Activated CD4-positive, alpha-beta memory T cell treated with anti-CD3 and anti-CD28 coated beads for 36 hours (primary cell): ENCODE measurements at regions not wholly inside any gene's neighbourhood (a gene's known extent, or its start where the extent isn't known, plus 50 kb on each side); places are given as distances from the start of the nearest gene placed in this dataset.

Experiments used
- CTCF ChIA-PET: fragments of 350-600 bp; sonication (Branson Sonifier 250); formaldehyde crosslinking; loops from one replicate; lab custom pipeline; 2021; ENCODE audit warnings: antibody characterized with exemption, inconsistent platforms; lab: Charles Lee
- POLR2A ChIA-PET: fragments of 350-600 bp; sonication (Branson Sonifier 250); formaldehyde crosslinking; loops from one replicate; lab custom pipeline; 2021; ENCODE audit warnings: antibody characterized with exemption; lab: Charles Lee
- DNase-seq: peaks from one replicate; pipeline ENCODE4 v3.0.0-alpha.2; 2020
- H3K27ac Mint-ChIP-seq: one replicate; pipeline ENCODE4 v1.8.0; 2021; ENCODE audit warnings: mixed read lengths
- H3K27me3 Mint-ChIP-seq: one replicate; pipeline ENCODE4 v1.8.0; 2021; ENCODE audit warnings: mixed read lengths
- H3K36me3 Mint-ChIP-seq: one replicate; pipeline ENCODE4 v1.8.0; 2021; ENCODE audit warnings: mixed read lengths
- H3K4me1 Mint-ChIP-seq: one replicate; pipeline ENCODE4 v1.8.0; 2021; ENCODE audit warnings: low read depth, mixed read lengths
- H3K4me3 Mint-ChIP-seq: one replicate; pipeline ENCODE4 v1.8.0; 2021; ENCODE audit warnings: mild to moderate bottlenecking, mixed read lengths
- H3K9me3 Mint-ChIP-seq: one replicate; pipeline ENCODE4 v1.8.0; 2021; ENCODE audit warnings: mixed read lengths
- intact Hi-C: fragments of 100-400 bp; cut with micrococcal nuclease; formaldehyde crosslinking; loops from one replicate; pipeline ENCODE4 v1.15.1; 2023

GRCh38 chr1:189834813-189835212 lies 642.9 kb downstream of the BRINP3 start:
- DNase-seq = no peak
- no peak overlapping the region for H3K4me3 Mint-ChIP-seq
- no peaks in the 10 kb centered on the region for H3K27me3 Mint-ChIP-seq
- H3K4me1 Mint-ChIP-seq = no peaks in the 10 kb centered on the region
- no peak overlapping the region for H3K27ac Mint-ChIP-seq
- H3K36me3 Mint-ChIP-seq = no peaks in the 10 kb centered on the region
- ChIA-PET CTCF (no interaction called here), POLR2A (no interaction called here)
- peaks cover 6% of the 10 kb centered on the region for H3K9me3 Mint-ChIP-seq
- intact Hi-C loops = no loop called here

DNA sequence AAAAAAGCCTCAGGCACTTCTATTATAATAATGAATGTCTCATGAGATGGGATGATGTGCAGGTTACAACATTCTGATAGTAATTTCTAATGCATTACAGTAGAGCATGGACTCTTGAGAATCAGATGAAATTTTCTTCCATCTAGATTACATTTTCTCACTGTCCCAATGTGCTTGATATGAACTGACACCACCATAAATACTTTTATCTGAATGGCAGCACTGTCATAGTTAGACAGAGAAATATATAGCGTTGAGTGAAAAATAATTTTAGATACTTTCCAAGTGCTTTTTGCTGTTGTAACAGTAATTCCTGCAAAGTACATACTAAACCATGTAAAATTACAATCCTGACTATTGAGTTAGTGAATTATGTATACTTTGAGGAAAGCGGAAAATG lies 630.1 kb downstream of the BRINP3 start:
- CTCF ChIA-PET = no interaction called here
- intact Hi-C loops = no loop called here
- H3K27ac Mint-ChIP-seq = no peak overlapping the region
- H3K27me3 Mint-ChIP-seq = no peaks in the 10 kb centered on the region
- peaks cover 2% of the 10 kb centered on the region for H3K9me3 Mint-ChIP-seq
- H3K36me3 Mint-ChIP-seq = no peaks in the 10 kb centered on the region
- no peak overlapping the region for H3K4me3 Mint-ChIP-seq
- H3K4me1 Mint-ChIP-seq = no peaks in the 10 kb centered on the region
- no peak for DNase-seq
- POLR2A ChIA-PET = no interaction called here

DNA sequence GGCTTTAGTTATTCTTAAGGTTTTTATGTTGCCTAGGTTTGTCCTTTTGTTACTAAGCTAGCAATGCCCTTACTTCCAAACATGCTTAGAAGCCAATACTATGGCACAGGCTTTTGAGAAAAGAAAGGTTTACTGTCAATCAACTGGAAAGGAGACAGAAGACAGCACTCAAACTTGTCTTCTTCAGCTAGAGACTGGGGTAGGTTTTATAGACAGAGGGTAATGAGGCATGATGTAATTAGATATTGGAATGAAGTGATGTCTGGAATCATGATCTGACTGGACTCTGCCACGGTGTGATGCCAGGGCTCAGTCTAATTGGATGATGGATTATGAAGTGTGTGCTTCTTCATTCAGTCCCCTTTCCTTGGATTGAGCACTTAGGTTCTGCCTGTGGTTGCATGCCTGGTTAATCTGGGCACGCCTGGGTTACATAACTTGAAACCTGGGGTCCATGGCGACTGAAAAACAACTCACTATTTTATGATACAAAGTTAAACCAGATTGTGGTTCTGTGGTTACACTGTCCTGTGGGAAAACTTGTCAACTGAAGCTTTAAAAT lies 625.8 kb downstream of the BRINP3 start:
- ChIA-PET POLR2A (no interaction called here), CTCF (no interaction called here)
- no peaks in the 10 kb centered on the region for H3K4me1 Mint-ChIP-seq
- intact Hi-C loops = no loop called here
- no peaks in the 10 kb centered on the region for H3K27me3 Mint-ChIP-seq
- H3K9me3 Mint-ChIP-seq = peaks cover 21% of the 10 kb centered on the region
- H3K36me3 Mint-ChIP-seq = no peaks in the 10 kb centered on the region
- no peak overlapping the region for H3K4me3 Mint-ChIP-seq
- DNase-seq = no peak
- no peak overlapping the region for H3K27ac Mint-ChIP-seq

DNA sequence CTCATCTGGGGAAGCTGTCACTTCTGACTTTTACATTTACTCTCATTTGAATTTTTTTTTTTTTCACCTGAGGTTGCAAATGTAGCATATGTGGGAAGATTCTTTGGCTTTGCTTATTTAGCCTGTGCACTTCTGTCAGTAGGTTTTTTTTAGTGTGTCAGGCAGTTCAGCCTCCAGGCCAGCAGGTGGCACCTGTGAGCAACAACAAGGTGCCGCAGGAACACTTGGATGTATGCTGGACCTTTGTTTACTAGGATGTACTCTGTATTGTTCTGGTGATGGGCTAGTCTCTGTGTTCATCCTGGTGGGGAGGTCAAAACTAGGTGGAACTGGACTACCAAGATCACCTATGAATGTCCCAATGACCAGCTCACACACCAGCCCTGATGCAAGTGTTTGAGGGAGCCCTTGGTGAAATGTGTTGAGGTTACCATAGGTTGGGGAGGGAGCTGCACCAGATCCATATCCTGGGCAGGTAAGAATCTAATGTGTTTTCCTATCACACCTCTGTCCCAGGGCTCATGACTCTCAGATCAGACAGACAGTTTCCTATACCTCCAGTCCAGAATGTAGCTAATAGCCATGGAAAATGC lies 618.2 kb downstream of the BRINP3 start:
- DNase-seq = peak; percentile 36
- Mint-ChIP-seq H3K27me3 (no peaks in the 10 kb centered on the region), H3K4me3 (no peak overlapping the region), H3K4me1 (no peaks in the 10 kb centered on the region), H3K9me3 (peaks cover 23% of the 10 kb centered on the region), H3K36me3 (no peaks in the 10 kb centered on the region), H3K27ac (no peak overlapping the region)
- ChIA-PET CTCF (interaction anchor here (1.0 to 1.1 kb wide), 2 partner anchors 9 to 16 kb away, joined by 3 to 4 read pairs; no protein-coding TSS in a partner anchor), POLR2A (no interaction called here)
- intact Hi-C loops = no loop called here

DNA sequence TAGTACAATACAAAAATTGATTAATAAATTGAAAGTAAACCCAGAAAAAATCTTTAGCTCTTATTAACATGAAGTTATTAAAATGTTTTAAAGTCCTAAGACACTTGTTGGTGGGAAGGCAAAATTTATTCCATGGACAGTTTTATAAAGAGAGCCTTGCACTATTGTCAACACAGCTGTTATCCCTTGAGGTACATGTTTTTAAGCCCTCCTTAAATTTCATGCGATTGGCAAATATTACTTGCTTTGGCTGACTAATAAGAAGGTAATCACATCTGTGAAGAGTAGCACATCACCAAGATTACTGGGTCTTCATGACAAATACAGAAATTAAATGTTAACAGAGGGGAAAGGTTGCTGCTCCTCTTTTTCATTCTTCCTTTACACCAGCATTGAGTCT lies 611.1 kb downstream of the BRINP3 start:
- H3K9me3 Mint-ChIP-seq = peaks cover 2% of the 10 kb centered on the region

GRCh38 chr1:189868021-189868420 lies 609.6 kb downstream of the BRINP3 start:
- H3K27ac Mint-ChIP-seq = no peak overlapping the region
- no peak for DNase-seq
- H3K4me3 Mint-ChIP-seq = no peak overlapping the region
- H3K36me3 Mint-ChIP-seq = no peaks in the 10 kb centered on the region
- intact Hi-C loops = no loop called here
- H3K9me3 Mint-ChIP-seq = peaks cover 2% of the 10 kb centered on the region
- CTCF ChIA-PET = no interaction called here
- POLR2A ChIA-PET = no interaction called here
- no peaks in the 10 kb centered on the region for H3K27me3 Mint-ChIP-seq
- H3K4me1 Mint-ChIP-seq = no peaks in the 10 kb centered on the region

More for the DNA sequence above, 611.1 kb downstream of the BRINP3 start:
- Mint-ChIP-seq H3K27me3 (no peaks in the 10 kb centered on the region), H3K4me3 (no peak overlapping the region), H3K36me3 (no peaks in the 10 kb centered on the region), H3K4me1 (no peaks in the 10 kb centered on the region), H3K27ac (no peak overlapping the region)
- intact Hi-C loops = no loop called here
- DNase-seq = no peak
- ChIA-PET POLR2A (no interaction called here), CTCF (no interaction called here)

DNA sequence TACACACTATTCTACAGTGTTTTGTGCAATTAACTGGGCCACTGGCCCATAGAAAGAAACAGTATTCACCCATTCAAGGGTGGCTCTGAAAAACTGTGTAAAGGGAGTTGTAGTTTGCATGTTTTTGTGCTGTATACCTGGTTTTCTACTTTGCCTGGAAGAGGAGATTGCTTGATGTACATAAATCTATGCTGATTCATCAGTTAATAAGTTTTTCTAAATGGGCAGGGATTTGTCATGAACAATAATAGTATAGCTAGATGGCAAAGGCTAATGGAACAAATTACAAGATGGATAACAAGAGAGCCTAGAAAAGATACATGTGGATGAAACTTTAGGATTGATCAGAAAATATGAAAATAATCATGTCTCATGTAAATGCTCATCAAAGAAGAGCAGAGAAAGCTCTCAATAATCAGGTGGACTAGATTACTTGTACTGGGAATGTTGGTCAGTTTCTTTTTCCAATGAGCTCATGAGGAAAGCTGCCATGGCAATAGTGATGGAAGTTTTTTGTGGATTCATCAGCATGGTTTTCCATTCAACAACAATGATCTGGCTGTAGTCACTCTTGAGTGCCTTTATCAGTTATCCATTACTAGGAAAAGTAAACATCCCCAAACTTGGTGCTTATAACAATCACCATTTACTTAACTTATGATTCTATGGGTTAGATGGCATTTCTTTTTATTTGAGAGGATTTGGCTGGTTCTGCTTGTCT lies 602.8 kb downstream of the BRINP3 start:
- no peaks in the 10 kb centered on the region for H3K27me3 Mint-ChIP-seq
- no peak overlapping the region for H3K27ac Mint-ChIP-seq
- H3K36me3 Mint-ChIP-seq = no peaks in the 10 kb centered on the region
- H3K4me1 Mint-ChIP-seq = no peaks in the 10 kb centered on the region
- no peak for DNase-seq
- POLR2A ChIA-PET = no interaction called here
- no peak overlapping the region for H3K4me3 Mint-ChIP-seq
- intact Hi-C loops = no loop called here
- CTCF ChIA-PET = no interaction called here
- H3K9me3 Mint-ChIP-seq = peaks cover 6% of the 10 kb centered on the region

- H3K27ac Mint-ChIP-seq = no peak overlapping the region
- CTCF ChIA-PET = no interaction called here
- intact Hi-C loops = no loop called here
- H3K36me3 Mint-ChIP-seq = no peaks in the 10 kb centered on the region
- no peak for DNase-seq
- POLR2A ChIA-PET = no interaction called here
- peaks cover 14% of the 10 kb centered on the region for H3K9me3 Mint-ChIP-seq
- H3K27me3 Mint-ChIP-seq = no peaks in the 10 kb centered on the region
- no peaks in the 10 kb centered on the region for H3K4me1 Mint-ChIP-seq
- H3K4me3 Mint-ChIP-seq = no peak overlapping the region
Observed at GRCh38 chr1:189880135-189880534, 597.5 kb downstream of the BRINP3 start.

- no peaks in the 10 kb centered on the region for H3K27me3 Mint-ChIP-seq
- no peaks in the 10 kb centered on the region for H3K4me1 Mint-ChIP-seq
- CTCF ChIA-PET = no interaction called here
- H3K4me3 Mint-ChIP-seq = no peak overlapping the region
- H3K36me3 Mint-ChIP-seq = no peaks in the 10 kb centered on the region
- no peak for DNase-seq
- peak overlapping the region; percentile 45 for H3K27ac Mint-ChIP-seq
- H3K9me3 Mint-ChIP-seq = peaks cover 18% of the 10 kb centered on the region
- intact Hi-C loops = no loop called here
- POLR2A ChIA-PET = no interaction called here
Observed at GRCh38 chr1:189899686-189900425, 577.8 kb downstream of the BRINP3 start.

GRCh38 chr1:189904509-189904908 lies 573.2 kb downstream of the BRINP3 start:
- H3K36me3 Mint-ChIP-seq = no peaks in the 10 kb centered on the region
- no peak for DNase-seq
- no peak overlapping the region for H3K27ac Mint-ChIP-seq
- peaks cover 37% of the 10 kb centered on the region for H3K9me3 Mint-ChIP-seq
- CTCF ChIA-PET = no interaction called here
- H3K4me3 Mint-ChIP-seq = no peak overlapping the region
- no peaks in the 10 kb centered on the region for H3K4me1 Mint-ChIP-seq
- intact Hi-C loops = no loop called here
- POLR2A ChIA-PET = no interaction called here
- H3K27me3 Mint-ChIP-seq = no peaks in the 10 kb centered on the region

DNA sequence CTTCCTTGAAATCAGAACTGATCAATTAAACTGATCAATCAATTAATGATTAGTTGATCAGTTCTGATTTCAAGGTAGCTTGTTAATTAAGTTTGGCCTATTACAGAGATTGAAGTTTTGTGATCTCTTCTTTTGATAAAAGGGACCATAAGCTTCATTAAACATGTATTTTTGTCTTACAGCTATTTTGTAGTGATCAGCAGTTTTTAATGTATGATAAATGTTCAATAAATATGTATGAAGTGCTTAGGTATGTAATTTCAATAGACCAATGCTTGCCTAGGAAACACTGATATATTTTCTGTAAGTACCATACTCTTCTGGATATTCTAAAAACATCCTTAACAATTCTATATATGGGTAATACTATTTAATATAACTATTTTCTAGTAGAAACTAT lies 569.6 kb downstream of the BRINP3 start:
- Mint-ChIP-seq H3K36me3 (no peaks in the 10 kb centered on the region), H3K27me3 (no peaks in the 10 kb centered on the region), H3K4me3 (no peak overlapping the region), H3K9me3 (peaks cover 32% of the 10 kb centered on the region), H3K27ac (no peak overlapping the region), H3K4me1 (no peaks in the 10 kb centered on the region)
- DNase-seq = no peak
- CTCF ChIA-PET = no interaction called here
- intact Hi-C loops = no loop called here
- POLR2A ChIA-PET = no interaction called here

GRCh38 chr1:189921613-189922012 lies 556.1 kb downstream of the BRINP3 start:
- peaks cover 39% of the 10 kb centered on the region for H3K9me3 Mint-ChIP-seq
- H3K4me1 Mint-ChIP-seq = no peaks in the 10 kb centered on the region
- H3K36me3 Mint-ChIP-seq = no peaks in the 10 kb centered on the region
- H3K27ac Mint-ChIP-seq = no peak overlapping the region
- POLR2A ChIA-PET = no interaction called here
- intact Hi-C loops = no loop called here
- CTCF ChIA-PET = no interaction called here
- H3K4me3 Mint-ChIP-seq = no peak overlapping the region
- H3K27me3 Mint-ChIP-seq = no peaks in the 10 kb centered on the region
- no peak for DNase-seq
